ENCODE measurements at regions not wholly inside any gene's neighbourhood (a gene's known extent, or its start where the extent isn't known, plus 50 kb on each side); places are given as distances from the start of the nearest gene placed in this dataset.
"Not testable (repeated sequence)": the region's sequence is repeated elsewhere in the genome, so short reads cannot be mapped to it uniquely, and the experiment has no call there.

DNA sequence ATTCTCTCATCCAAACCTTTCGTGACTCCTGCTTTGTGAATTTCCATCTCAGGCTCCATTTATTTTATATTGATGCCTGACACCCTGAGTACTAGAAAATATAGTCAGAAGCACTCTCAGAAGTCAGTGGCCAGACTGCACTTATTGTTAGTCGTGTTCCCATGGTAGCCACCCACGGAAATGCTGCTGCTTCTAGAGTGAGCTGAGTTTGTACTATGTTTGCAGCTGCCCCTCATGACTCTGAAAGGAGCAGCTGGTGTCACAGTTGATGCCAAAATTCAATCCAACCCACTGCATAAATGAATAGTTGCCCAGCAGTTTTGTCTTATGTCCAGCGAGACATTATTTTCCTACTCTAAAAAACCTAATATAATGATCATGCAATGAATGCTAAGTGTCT lies 265.2 kb upstream of the SPHKAP start:
- no peaks in the 10 kb centered on the region for H3K4me1 Mint-ChIP-seq
- no peak overlapping the region for H3K4me3 Mint-ChIP-seq
- no peak overlapping the region for H3K27ac Mint-ChIP-seq
- no peaks in the 10 kb centered on the region for H3K27me3 ChIP-seq (ENCODE audit: insufficient read depth, low read length)
- H3K27me3 Mint-ChIP-seq = no peaks in the 10 kb centered on the region
- H3K36me3 ChIP-seq (ENCODE audit: insufficient read depth, low read length) = no peaks in the 10 kb centered on the region
- no peak overlapping the region for H3K27ac ChIP-seq (ENCODE audit: low read depth, low read length)
- intact Hi-C loops (cut with micrococcal nuclease) = no loop called here
- no peaks in the 10 kb centered on the region for H3K36me3 Mint-ChIP-seq
- no peak for DNase-seq
- no peaks in the 10 kb centered on the region for H3K9me3 ChIP-seq (ENCODE audit: control insufficient read depth in 1 of 2, low read length in 2 of 2)
- no peaks in the 10 kb centered on the region for H3K4me1 ChIP-seq (ENCODE audit: insufficient read depth, low read length)
- ChIA-PET POLR2A (ENCODE audit: partially characterized antibody) (no interaction called here), CTCF (ENCODE audit: partially characterized antibody) (no interaction called here)
- no peak overlapping the region for H3K4me3 ChIP-seq (ENCODE audit: low read length in 2 of 2)
- peaks cover 0 to 5% (median 2%) of the 10 kb centered on the region in 8 donors for H3K9me3 Mint-ChIP-seq

DNA sequence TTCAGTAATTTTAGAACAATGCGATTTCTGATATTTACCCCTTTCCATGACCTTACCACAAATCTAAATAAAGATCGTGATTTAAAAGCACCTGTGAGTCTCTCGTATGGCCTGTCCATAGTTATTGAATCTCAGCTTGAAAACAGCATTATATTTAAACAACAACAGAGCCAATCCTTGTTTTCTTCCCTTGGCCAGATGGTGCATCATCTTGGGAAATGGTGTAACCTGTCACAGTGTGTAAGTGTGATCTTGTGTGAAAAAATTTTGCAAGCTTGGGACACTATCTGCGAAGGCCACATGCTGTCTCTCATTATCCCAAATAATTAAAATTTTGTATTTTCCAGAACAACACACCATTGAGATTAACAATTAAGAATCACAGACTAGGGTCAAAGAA lies 262.7 kb upstream of the SPHKAP start:
- Histone ChIP-seq H3K36me3 (ENCODE audit: insufficient read depth, low read length) (no peaks in the 10 kb centered on the region), H3K9me3 (ENCODE audit: control insufficient read depth in 1 of 2, low read length in 2 of 2) (no peaks in the 10 kb centered on the region), H3K27me3 (ENCODE audit: insufficient read depth, low read length) (no peaks in the 10 kb centered on the region), H3K4me1 (ENCODE audit: insufficient read depth, low read length) (no peaks in the 10 kb centered on the region), H3K4me3 (ENCODE audit: low read length in 2 of 2) (no peak overlapping the region), H3K27ac (ENCODE audit: low read depth, low read length) (no peak overlapping the region)
- no peaks in the 10 kb centered on the region for H3K4me1 Mint-ChIP-seq
- no peaks in the 10 kb centered on the region for H3K27me3 Mint-ChIP-seq
- POLR2A ChIA-PET (ENCODE audit: partially characterized antibody) = no interaction called here
- CTCF ChIA-PET (ENCODE audit: partially characterized antibody) = no interaction called here
- no peak overlapping the region for H3K27ac Mint-ChIP-seq
- H3K36me3 Mint-ChIP-seq = no peaks in the 10 kb centered on the region
- no peak overlapping the region for H3K4me3 Mint-ChIP-seq
- peaks cover 0 to 4% (median 2%) of the 10 kb centered on the region in 8 donors for H3K9me3 Mint-ChIP-seq
- no peak for DNase-seq
- intact Hi-C loops (cut with micrococcal nuclease) = no loop called here

DNA sequence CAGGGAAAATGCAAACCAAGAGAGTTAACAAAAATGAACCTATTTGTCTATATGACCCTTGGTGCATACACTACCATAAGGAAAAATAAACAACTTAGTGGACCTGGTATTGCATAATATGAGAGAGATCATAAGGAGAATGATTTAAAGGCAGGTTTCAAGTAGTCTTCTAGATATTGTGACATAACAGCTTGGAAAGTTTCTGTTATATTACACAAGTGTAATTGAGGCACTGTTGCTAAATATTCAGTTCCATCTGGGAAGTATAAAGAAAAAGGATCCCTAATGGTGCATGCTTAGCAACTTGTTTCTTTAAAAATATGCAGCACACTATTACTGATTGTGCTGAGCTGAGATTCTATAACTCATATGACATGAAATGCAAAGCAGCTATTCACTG lies 252.2 kb upstream of the SPHKAP start:
- CTCF ChIA-PET (ENCODE audit: partially characterized antibody) = no interaction called here

DNA sequence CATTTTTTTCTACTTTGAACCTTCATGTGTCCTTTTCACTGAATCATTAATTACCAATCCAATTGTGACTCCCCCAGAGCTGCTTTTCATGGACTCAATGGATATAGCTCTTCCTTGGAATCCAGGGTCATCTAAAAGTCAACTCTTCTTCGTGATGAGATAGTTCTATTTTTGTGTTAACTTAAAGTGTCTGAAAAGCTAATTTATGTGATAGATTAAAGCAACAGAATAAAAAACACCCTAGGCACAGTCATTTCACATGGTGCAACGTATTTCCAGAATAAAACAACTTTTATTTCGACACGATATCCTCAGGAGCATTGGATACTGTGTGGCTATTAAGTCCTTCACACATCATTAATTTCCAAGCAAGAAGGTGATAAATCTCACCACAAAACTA lies 250.6 kb upstream of the SPHKAP start:
- ChIA-PET POLR2A (ENCODE audit: partially characterized antibody) (no interaction called here), CTCF (ENCODE audit: partially characterized antibody) (no interaction called here)
- H3K27me3 Mint-ChIP-seq = no peaks in the 10 kb centered on the region
- H3K4me1 Mint-ChIP-seq = no peaks in the 10 kb centered on the region
- intact Hi-C loops (cut with micrococcal nuclease) = no loop called here
- H3K4me3 Mint-ChIP-seq = no peak overlapping the region
- no peaks in the 10 kb centered on the region for H3K36me3 Mint-ChIP-seq
- no peak overlapping the region for H3K27ac Mint-ChIP-seq
- Histone ChIP-seq H3K27ac (ENCODE audit: low read depth, low read length) (no peak overlapping the region), H3K4me1 (ENCODE audit: insufficient read depth, low read length) (no peaks in the 10 kb centered on the region), H3K9me3 (ENCODE audit: control insufficient read depth in 1 of 2, low read length in 2 of 2) (no peaks in the 10 kb centered on the region), H3K27me3 (ENCODE audit: insufficient read depth, low read length) (no peaks in the 10 kb centered on the region), H3K36me3 (ENCODE audit: insufficient read depth, low read length) (no peaks in the 10 kb centered on the region), H3K4me3 (ENCODE audit: low read length in 2 of 2) (no peak overlapping the region)
- H3K9me3 Mint-ChIP-seq = peaks cover 2 to 18% (median 11%) of the 10 kb centered on the region in 8 donors
- no peak for DNase-seq

More for the DNA sequence above, 252.2 kb upstream of the SPHKAP start:
- H3K9me3 Mint-ChIP-seq = peaks cover 0 to 11% (median 6%) of the 10 kb centered on the region in 8 donors
- Histone ChIP-seq H3K27ac (ENCODE audit: low read depth, low read length) (no peak overlapping the region), H3K9me3 (ENCODE audit: control insufficient read depth in 1 of 2, low read length in 2 of 2) (no peaks in the 10 kb centered on the region), H3K27me3 (ENCODE audit: insufficient read depth, low read length) (no peaks in the 10 kb centered on the region), H3K4me1 (ENCODE audit: insufficient read depth, low read length) (no peaks in the 10 kb centered on the region), H3K4me3 (ENCODE audit: low read length in 2 of 2) (no peak overlapping the region), H3K36me3 (ENCODE audit: insufficient read depth, low read length) (no peaks in the 10 kb centered on the region)
- no peak overlapping the region for H3K4me3 Mint-ChIP-seq
- POLR2A ChIA-PET (ENCODE audit: partially characterized antibody) = no interaction called here
- no peaks in the 10 kb centered on the region for H3K36me3 Mint-ChIP-seq
- H3K4me1 Mint-ChIP-seq = no peaks in the 10 kb centered on the region
- no peaks in the 10 kb centered on the region for H3K27me3 Mint-ChIP-seq
- DNase-seq = no peak
- H3K27ac Mint-ChIP-seq = no peak overlapping the region
- intact Hi-C loops (cut with micrococcal nuclease) = no loop called here

DNA sequence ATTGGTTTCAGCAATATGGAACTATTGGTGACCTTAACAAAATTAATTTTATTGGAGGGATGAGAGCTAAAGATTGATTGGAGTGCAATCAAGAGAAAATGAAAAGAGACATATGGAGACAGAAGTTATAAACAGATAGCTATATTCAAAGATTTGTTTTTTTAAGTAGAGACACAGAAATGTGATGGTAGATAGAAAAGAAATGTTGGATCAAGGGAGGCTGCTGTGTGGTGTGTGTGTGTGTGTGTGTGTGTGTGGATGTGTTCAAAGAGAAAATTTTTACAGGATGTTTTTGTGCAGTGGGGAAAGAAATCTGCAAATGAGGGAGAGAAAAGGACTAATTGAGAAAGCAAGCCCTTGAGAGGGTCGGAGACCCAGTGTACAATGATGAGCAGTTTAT lies 249.5 kb upstream of the SPHKAP start:
- no peaks in the 10 kb centered on the region for H3K4me1 ChIP-seq (ENCODE audit: insufficient read depth, low read length)
- ChIA-PET POLR2A (ENCODE audit: partially characterized antibody) (no interaction called here), CTCF (ENCODE audit: partially characterized antibody) (no interaction called here)
- no peaks in the 10 kb centered on the region for H3K27me3 Mint-ChIP-seq
- H3K36me3 Mint-ChIP-seq = no peaks in the 10 kb centered on the region
- no peaks in the 10 kb centered on the region for H3K27me3 ChIP-seq (ENCODE audit: insufficient read depth, low read length)
- DNase-seq = no peak
- no peak overlapping the region for H3K4me3 ChIP-seq (ENCODE audit: low read length in 2 of 2)
- H3K36me3 ChIP-seq (ENCODE audit: insufficient read depth, low read length) = no peaks in the 10 kb centered on the region
- H3K27ac ChIP-seq (ENCODE audit: low read depth, low read length) = no peak overlapping the region
- H3K4me3 Mint-ChIP-seq = no peak overlapping the region
- no peak overlapping the region for H3K27ac Mint-ChIP-seq
- no peaks in the 10 kb centered on the region for H3K9me3 ChIP-seq (ENCODE audit: control insufficient read depth in 1 of 2, low read length in 2 of 2)
- peaks cover 2 to 18% (median 12%) of the 10 kb centered on the region in 8 donors for H3K9me3 Mint-ChIP-seq
- no peaks in the 10 kb centered on the region for H3K4me1 Mint-ChIP-seq
- intact Hi-C loops (cut with micrococcal nuclease) = no loop called here

DNA sequence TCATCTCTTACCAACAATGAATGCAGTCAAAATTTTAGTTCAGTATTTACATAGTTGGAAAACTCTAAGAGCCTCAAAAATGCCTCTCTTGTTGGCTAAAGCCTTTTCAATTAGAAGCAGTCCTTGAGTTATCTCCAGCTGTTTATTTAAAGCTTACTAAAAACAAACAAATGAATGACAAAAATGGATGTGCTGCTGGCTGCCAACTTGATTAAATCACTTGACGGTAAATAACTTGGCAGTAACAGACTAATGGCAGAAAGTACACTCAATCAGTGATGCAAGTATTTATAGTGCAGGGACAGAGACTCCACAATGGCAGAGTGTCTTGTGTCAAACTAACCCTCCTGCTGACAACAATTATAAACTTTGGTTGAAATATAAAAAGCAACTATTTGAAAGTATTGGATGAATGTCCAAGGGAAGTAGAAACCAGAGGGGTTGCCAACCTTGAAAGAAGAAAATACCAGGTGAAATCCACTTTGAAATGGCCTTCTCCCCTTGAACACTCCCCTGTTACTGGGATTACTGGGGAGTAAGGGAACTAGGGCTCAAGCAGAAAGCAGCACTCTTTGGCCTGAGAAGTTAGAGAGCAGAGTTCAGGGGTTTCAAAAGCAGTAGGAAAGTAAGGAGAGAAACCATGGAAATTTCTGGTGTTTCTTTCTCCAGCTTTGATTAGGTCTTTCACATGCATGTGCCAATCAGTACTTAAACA lies 245.2 kb upstream of the SPHKAP start:
- no peak overlapping the region for H3K4me3 ChIP-seq (ENCODE audit: low read length in 2 of 2)
- Mint-ChIP-seq H3K9me3 (peaks cover 0 to 19% (median 15%) of the 10 kb centered on the region in 8 donors), H3K4me3 (no peak overlapping the region), H3K27ac (no peak overlapping the region), H3K27me3 (no peaks in the 10 kb centered on the region), H3K36me3 (no peaks in the 10 kb centered on the region), H3K4me1 (no peaks in the 10 kb centered on the region)
- intact Hi-C loops (cut with micrococcal nuclease) = no loop called here
- no peaks in the 10 kb centered on the region for H3K4me1 ChIP-seq (ENCODE audit: insufficient read depth, low read length)
- DNase-seq = no peak
- H3K9me3 ChIP-seq (ENCODE audit: control insufficient read depth in 1 of 2, low read length in 2 of 2) = no peaks in the 10 kb centered on the region
- ChIA-PET CTCF (ENCODE audit: partially characterized antibody) (interaction anchor here (0.7 kb wide), 1 partner anchor 75 kb away, joined by 3 read pairs; no protein-coding TSS in a partner anchor), POLR2A (ENCODE audit: partially characterized antibody) (no interaction called here)
- no peaks in the 10 kb centered on the region for H3K27me3 ChIP-seq (ENCODE audit: insufficient read depth, low read length)
- H3K36me3 ChIP-seq (ENCODE audit: insufficient read depth, low read length) = no peaks in the 10 kb centered on the region
- H3K27ac ChIP-seq (ENCODE audit: low read depth, low read length) = no peak overlapping the region

DNA sequence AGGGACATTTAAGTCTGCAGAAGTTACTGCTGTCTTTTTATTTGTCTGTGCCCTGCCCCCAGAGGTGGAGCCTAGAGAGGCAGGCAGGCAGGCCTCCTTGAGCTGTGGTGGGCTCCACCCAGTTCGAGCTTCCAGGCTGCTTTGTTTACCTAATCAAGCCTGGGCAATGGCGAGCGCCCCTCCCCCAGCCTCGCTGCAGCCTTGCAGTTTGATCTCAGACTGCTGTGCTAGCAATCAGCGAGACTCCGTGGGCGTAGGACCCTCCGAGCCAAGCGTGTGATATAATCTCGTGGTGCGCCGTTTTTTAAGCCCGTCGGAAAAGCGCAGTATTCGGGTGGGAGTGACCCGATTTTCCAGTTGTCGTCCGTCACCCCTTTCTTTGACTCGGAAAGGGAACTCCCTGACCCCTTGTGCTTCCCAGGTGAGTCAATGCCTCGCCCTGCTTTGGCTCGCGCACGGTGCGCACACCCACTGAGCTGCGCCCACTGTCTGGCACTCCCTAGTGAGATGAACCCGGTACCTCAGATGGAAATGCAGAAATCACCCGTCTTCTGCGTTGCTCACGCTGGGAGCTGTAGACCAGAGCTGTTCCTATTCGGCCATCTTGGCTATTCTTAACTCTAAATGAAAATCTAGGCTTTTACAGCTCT lies 244.0 kb upstream of the SPHKAP start:
- H3K9me3 ChIP-seq (ENCODE audit: control insufficient read depth in 1 of 2, low read length in 2 of 2); intact Hi-C loops (cut with micrococcal nuclease); CTCF ChIA-PET (ENCODE audit: partially characterized antibody); DNase-seq; POLR2A ChIA-PET (ENCODE audit: partially characterized antibody); H3K27me3 ChIP-seq (ENCODE audit: insufficient read depth, low read length); H3K4me3 ChIP-seq (ENCODE audit: low read length in 2 of 2); H3K4me1 ChIP-seq (ENCODE audit: insufficient read depth, low read length); H3K27ac ChIP-seq (ENCODE audit: low read depth, low read length); H3K36me3 Mint-ChIP-seq; H3K4me1 Mint-ChIP-seq; H3K4me3 Mint-ChIP-seq; H3K27ac Mint-ChIP-seq; H3K27me3 Mint-ChIP-seq; H3K36me3 ChIP-seq (ENCODE audit: insufficient read depth, low read length): not testable (repeated sequence)
- peaks cover 0 to 17% (median 9%) of the 10 kb centered on the region in 8 donors for H3K9me3 Mint-ChIP-seq
